Esophagus squamous epithelium (tissue), 5 donors: ENCODE measurements at regions not wholly inside any gene's neighbourhood (a gene's known extent, or its start where the extent isn't known, plus 50 kb on each side); places are given as distances from the start of the nearest gene placed in this dataset.

Experiments
- DNase-seq: peaks from one replicate; lab custom pipeline; 2025; lab: John Stamatoyannopoulos, UW
- H3K27ac ChIP-seq, 4 donors: fragments of 200-600 bp; sonication (generic); one replicate each; pipeline ENCODE4 v1.5.1; 2016 to 2019; ENCODE audit warnings: mild to moderate bottlenecking in 1 of 4
- H3K27me3 ChIP-seq, 4 donors: fragments of 200-600 bp; sonication (generic); 1 replicate in 3 of 4; 2 replicates in 1 of 4; pipeline versions ENCODE4 v1.5.1 to v1.6.0; 2017 to 2021; ENCODE audit warnings: antibody characterized with exemption in 1 of 4
- H3K36me3 ChIP-seq, 3 donors: fragments of 200-600 bp; sonication (generic); one replicate each; pipeline ENCODE4 v1.5.1; 2016 to 2019
- H3K4me1 ChIP-seq, 3 donors: fragments of 200-600 bp; sonication (generic); one replicate each; pipeline ENCODE4 v1.5.1; 2017 to 2019
- H3K4me3 ChIP-seq, 4 donors: fragments of 200-600 bp; sonication (generic); 1 replicate in 3 of 4; 2 replicates in 1 of 4; pipeline ENCODE4 v1.5.1; 2016 to 2019; ENCODE audit warnings: mild to moderate bottlenecking in 2 of 4, moderate library complexity in 1 of 4
- H3K9me3 ChIP-seq, 3 donors: fragments of 200-600 bp; sonication (generic); one replicate each; pipeline ENCODE4 v1.5.1; 2016 to 2019
- CTCF ChIP-seq, 6 experiments: fragments of 450-650 bp in 4 of 6; fragments of 200-600 bp in 2 of 6; sonication (generic) in 2 of 6; IDR thresholded peaks; one replicate each; pipeline ENCODE4 v1.5.1; 2016 to 2019; ENCODE audit warnings: antibody characterized with exemption in 6 of 6, mild to moderate bottlenecking in 4 of 6, moderate library complexity in 4 of 6
- POLR2A ChIP-seq, 4 donors: fragments of 450-650 bp; IDR thresholded peaks; one replicate each; pipeline ENCODE4 v1.6.1; 2017; ENCODE audit warnings: antibody characterized with exemption in 4 of 4, mild to moderate bottlenecking in 4 of 4, moderate library complexity in 3 of 4
- WGBS, 2 donors: methylation state at CpG; one replicate each; pipeline ENCODE4 v1.1.5; 2018; 5-methylcytosine and 5-hydroxymethylcytosine counted together
- intact Hi-C: fragments of 100-400 bp; cut with DNase I; formaldehyde crosslinking; loops from one replicate; pipeline ENCODE4 v1.15.0; 2022
- donor health status: DM: yes; HTN: yes; CAD: no.

GRCh38 chr14:104329793-104330192, 191.4 kb downstream of the KIF26A start:
- WGBS, 2 donors = 61 to 91% methylated on average over 1 of the region's 1 CpG
- no peak for TF ChIP-seq CTCF (IDR thresholded peaks at IDR 0.05)
- TF ChIP-seq POLR2A (IDR thresholded peaks at IDR 0.05) = no peak

GRCh38 chr14:104331871-104332605, 193.7 kb downstream of the KIF26A start:
- Histone ChIP-seq H3K36me3 (no peaks in the 10 kb centered on the region), H3K27ac (no peak overlapping the region), H3K27me3 (peaks cover 0 to 7% (median 0%) of the 10 kb centered on the region in 4 donors), H3K4me1 (no peaks in the 10 kb centered on the region), H3K9me3 (peaks cover 0 to 20% (median 11%) of the 10 kb centered on the region in 3 donors), H3K4me3 (no peak overlapping the region)
- intact Hi-C loops = no loop called here
- TF ChIP-seq CTCF (IDR thresholded peaks at IDR 0.05) = no peak
- TF ChIP-seq POLR2A (IDR thresholded peaks at IDR 0.05) = no peak
- 77 to 95% methylated on average over 6 to 9 of the region's 20 CpGs for WGBS, 2 donors
- no peak for DNase-seq

More at GRCh38 chr14:104329793-104330192, 191.4 kb downstream of the KIF26A start:
- H3K4me3 ChIP-seq = no peak overlapping the region
- H3K9me3 ChIP-seq = peaks cover 0 to 20% (median 11%) of the 10 kb centered on the region in 3 donors
- no peak for DNase-seq
- H3K27me3 ChIP-seq = no peaks in the 10 kb centered on the region
- intact Hi-C loops = no loop called here
- no peaks in the 10 kb centered on the region for H3K36me3 ChIP-seq
- H3K4me1 ChIP-seq = no peaks in the 10 kb centered on the region
- no peak overlapping the region for H3K27ac ChIP-seq

- H3K9me3 ChIP-seq = peaks cover 0 to 20% (median 11%) of the 10 kb centered on the region in 3 donors
- intact Hi-C loops = no loop called here
- no peak overlapping the region for H3K4me3 ChIP-seq
- H3K4me1 ChIP-seq = no peaks in the 10 kb centered on the region
- no peak for DNase-seq
- no peak overlapping the region for H3K27ac ChIP-seq
- TF ChIP-seq POLR2A (IDR thresholded peaks at IDR 0.05) (no peak), CTCF (IDR thresholded peaks at IDR 0.05) (no peak)
- H3K36me3 ChIP-seq = no peaks in the 10 kb centered on the region
- H3K27me3 ChIP-seq = peaks cover 0 to 7% (median 0%) of the 10 kb centered on the region in 4 donors
- 49 to 58% methylated on average over 5 to 6 of the region's 15 CpGs for WGBS, 2 donors
Observed at GRCh38 chr14:104332634-104333270, 194.4 kb downstream of the KIF26A start.

- Histone ChIP-seq H3K27ac (no peak overlapping the region), H3K27me3 (peaks cover 0 to 14% (median 0%) of the 10 kb centered on the region in 4 donors), H3K4me1 (no peaks in the 10 kb centered on the region), H3K36me3 (no peaks in the 10 kb centered on the region), H3K4me3 (no peak overlapping the region), H3K9me3 (peaks cover 0 to 23% (median 11%) of the 10 kb centered on the region in 3 donors)
- 75 to 81% methylated on average over 16 to 25 of the region's 39 CpGs for WGBS, 2 donors
- DNase-seq = no peak
- intact Hi-C loops = no loop called here
- TF ChIP-seq CTCF (IDR thresholded peaks at IDR 0.05) (no peak), POLR2A (IDR thresholded peaks at IDR 0.05) (no peak)
Observed at GRCh38 chr14:104333646-104334423, 195.4 kb downstream of the KIF26A start.
